ENCODE measurements at regions not wholly inside any gene's neighbourhood (a gene's known extent, or its start where the extent isn't known, plus 50 kb on each side); places are given as distances from the start of the nearest gene placed in this dataset.

GRCh38 chr2:217325816-217326215 is 466.0 kb upstream of the TNP1 start:
- no peak for DNase-seq (ENCODE audit: low read depth in 3 of 3, low spot score in 1 of 3)

GRCh38 chr2:217325251-217325650 is 465.4 kb upstream of the TNP1 start:
- DNase-seq (ENCODE audit: low read depth in 3 of 3, low spot score in 1 of 3): no peak

- no peak for DNase-seq (ENCODE audit: low read depth in 3 of 3, low spot score in 1 of 3)
Observed at GRCh38 chr2:217316743-217317142, 456.9 kb upstream of the TNP1 start.

GRCh38 chr2:217314021-217314460 is 454.2 kb upstream of the TNP1 start:
- no peak for DNase-seq (ENCODE audit: low read depth in 3 of 3, low spot score in 1 of 3)

GRCh38 chr2:217313386-217313785 is 453.5 kb upstream of the TNP1 start:
- no peak for DNase-seq (ENCODE audit: low read depth in 3 of 3, low spot score in 1 of 3)

- no peak for DNase-seq (ENCODE audit: low read depth in 3 of 3, low spot score in 1 of 3)
Observed at GRCh38 chr2:217309056-217309455, 449.2 kb upstream of the TNP1 start.

GRCh38 chr2:217307023-217307422 is 447.2 kb upstream of the TNP1 start:
- DNase-seq (ENCODE audit: low read depth in 3 of 3, low spot score in 1 of 3): no peak

GRCh38 chr2:217305882-217306281 is 446.0 kb upstream of the TNP1 start:
- no peak for DNase-seq (ENCODE audit: low read depth in 3 of 3, low spot score in 1 of 3)

- no peak for DNase-seq (ENCODE audit: low read depth in 3 of 3, low spot score in 1 of 3)
Observed at GRCh38 chr2:217304582-217304981, 444.7 kb upstream of the TNP1 start.

- no peak for DNase-seq (ENCODE audit: low read depth in 3 of 3, low spot score in 1 of 3)
Observed at GRCh38 chr2:217302856-217303255, 443.0 kb upstream of the TNP1 start.

GRCh38 chr2:217301142-217301925 is 441.5 kb upstream of the TNP1 start:
- DNase-seq (ENCODE audit: low read depth in 3 of 3, low spot score in 1 of 3): no peak

GRCh38 chr2:217299590-217299989 is 439.7 kb upstream of the TNP1 start:
- DNase-seq (ENCODE audit: low read depth in 3 of 3, low spot score in 1 of 3): no peak

GRCh38 chr2:217297096-217297495 is 437.2 kb upstream of the TNP1 start:
- no peak for DNase-seq (ENCODE audit: low read depth in 3 of 3, low spot score in 1 of 3)

- DNase-seq (ENCODE audit: low read depth in 3 of 3, low spot score in 1 of 3): no peak
Observed at GRCh38 chr2:217294818-217295217, 435.0 kb upstream of the TNP1 start.

- DNase-seq (ENCODE audit: low read depth in 3 of 3, low spot score in 1 of 3): no peak
Observed at GRCh38 chr2:217294211-217294610, 434.3 kb upstream of the TNP1 start.

- DNase-seq (ENCODE audit: low read depth in 3 of 3, low spot score in 1 of 3): no peak
Observed at GRCh38 chr2:217293607-217294006, 433.7 kb upstream of the TNP1 start.

- DNase-seq (ENCODE audit: low read depth in 3 of 3, low spot score in 1 of 3): no peak
Observed at GRCh38 chr2:217293046-217293445, 433.2 kb upstream of the TNP1 start.

- no peak for DNase-seq (ENCODE audit: low read depth in 3 of 3, low spot score in 1 of 3)
Observed at GRCh38 chr2:217291259-217291658, 431.4 kb upstream of the TNP1 start.

GRCh38 chr2:217290467-217290866 is 430.6 kb upstream of the TNP1 start:
- DNase-seq (ENCODE audit: low read depth in 3 of 3, low spot score in 1 of 3): no peak

GRCh38 chr2:217289907-217290280 is 430.0 kb upstream of the TNP1 start:
- no peak for DNase-seq (ENCODE audit: low read depth in 3 of 3, low spot score in 1 of 3)

- DNase-seq (ENCODE audit: low read depth in 3 of 3, low spot score in 1 of 3): no peak
Observed at GRCh38 chr2:217289177-217289906, 429.5 kb upstream of the TNP1 start.

GRCh38 chr2:217288472-217289063 is 428.7 kb upstream of the TNP1 start:
- DNase-seq (ENCODE audit: low read depth in 3 of 3, low spot score in 1 of 3): no peak

Data from stimulated activated CD4-positive, alpha-beta T cell treated with anti-CD3 and anti-CD28 coated beads, TNF-alpha, amount 100 ng/mL, for 1 hour (primary cell).